Smooth muscle cell (in vitro differentiated cells): ENCODE measurements at regions not wholly inside any gene's neighbourhood (a gene's known extent, or its start where the extent isn't known, plus 50 kb on each side); places are given as distances from the start of the nearest gene placed in this dataset.

Experiments
- DNase-seq: peaks from one replicate; lab custom pipeline; 2025; ENCODE audit not compliant: unreplicated experiment; lab: John Stamatoyannopoulos, UW
- H2AFZ ChIP-seq: fragments of 200-600 bp; sonication (generic); 2 replicates; pipeline ENCODE4 v1.6.0; 2016; ENCODE audit warnings: antibody characterized with exemption, low read depth, mild to moderate bottlenecking
- H3F3A ChIP-seq: fragments of 200-600 bp; sonication (generic); 2 replicates; pipeline ENCODE4 v1.6.0; 2017; ENCODE audit warnings: antibody characterized with exemption, low read depth
- H3K27ac ChIP-seq: fragments of 200-600 bp; sonication (generic); 2 replicates; pipeline ENCODE4 v1.5.1; 2016; ENCODE audit warnings: low read depth, mild to moderate bottlenecking
- H3K27me3 ChIP-seq: fragments of 200-600 bp; sonication (generic); 2 replicates; pipeline ENCODE4 v1.6.1; 2016; ENCODE audit warnings: low read depth, mild to moderate bottlenecking
- H3K36me3 ChIP-seq: fragments of 200-600 bp; sonication (generic); 2 replicates; pipeline ENCODE4 v1.5.1; 2016; ENCODE audit warnings: low read depth
- H3K4me1 ChIP-seq: fragments of 200-600 bp; sonication (generic); 2 replicates; pipeline ENCODE4 v1.5.1; 2016; ENCODE audit warnings: low read depth
- H3K4me2 ChIP-seq: fragments of 200-600 bp; sonication (generic); 2 replicates; pipeline ENCODE4 v1.6.0; 2016; ENCODE audit warnings: mild to moderate bottlenecking
- H3K4me3 ChIP-seq: fragments of 200-600 bp; sonication (generic); 2 replicates; pipeline ENCODE4 v1.5.1; 2016; ENCODE audit warnings: mild to moderate bottlenecking
- H3K79me2 ChIP-seq: fragments of 200-600 bp; sonication (generic); 2 replicates; pipeline ENCODE4 v1.6.0; 2016; ENCODE audit warnings: low read depth, mild to moderate bottlenecking
- H3K9ac ChIP-seq: fragments of 200-600 bp; sonication (generic); 2 replicates; pipeline ENCODE4 v1.6.0; 2016; ENCODE audit warnings: low read depth
- H3K9me3 ChIP-seq: fragments of 200-600 bp; sonication (generic); replicated peaks from 2 replicates; pipeline ENCODE4 v1.5.1; 2016; ENCODE audit warnings: low read depth
- H4K20me1 ChIP-seq: fragments of 200-600 bp; sonication (generic); 2 replicates; pipeline ENCODE4 v1.6.0; 2016; ENCODE audit warnings: low read depth
- WGBS: methylation state at CpG from one replicate; pipeline ENCODE4 v1.1.7; 2016; ENCODE audit warnings: low lambda C conversion rate; 5-methylcytosine and 5-hydroxymethylcytosine counted together
- TF ChIP-seq, protein P1 (sequence below): fragments of 200-600 bp; sonication (generic); IDR thresholded peaks from 2 replicates; pipeline ENCODE4 v1.5.1; 2017; ENCODE audit warnings: borderline replicate concordance, mild to moderate bottlenecking, antibody characterized with exemption; ENCODE audit not compliant: insufficient read depth, poor library complexity, severe bottlenecking

DNA sequence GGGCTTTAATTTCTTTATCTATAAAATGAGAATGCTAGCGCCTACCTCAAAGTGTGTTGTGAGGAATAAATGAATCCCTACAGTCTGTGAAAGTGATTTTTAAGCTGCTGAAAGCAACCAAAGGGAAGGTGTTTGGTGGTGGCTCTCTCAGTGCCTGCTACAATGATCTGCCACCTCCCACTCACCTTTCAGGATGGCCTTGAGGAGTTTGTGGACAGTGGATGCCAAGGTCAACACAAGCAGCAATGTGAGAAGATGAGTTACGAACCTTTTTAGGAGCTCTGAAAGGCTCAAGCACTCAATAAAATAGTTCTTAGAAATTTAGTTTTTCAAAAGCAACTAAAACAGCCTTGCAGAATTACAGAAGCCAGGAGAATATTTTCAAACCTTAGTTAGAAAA lies 176.6 kb upstream of the DPT start:
- H3K27ac ChIP-seq: no peak overlapping the region
- no peaks in the 10 kb centered on the region for H4K20me1 ChIP-seq
- WGBS: 91% methylated on average over 2 of the region's 2 CpGs
- H2AFZ ChIP-seq: no peak overlapping the region
- H3K79me2 ChIP-seq: no peaks in the 10 kb centered on the region
- no peak for DNase-seq
- no peaks in the 10 kb centered on the region for H3K27me3 ChIP-seq
- H3K9me3 ChIP-seq: no peaks in the 10 kb centered on the region
- peaks cover 3% of the 10 kb centered on the region for H3K4me1 ChIP-seq
- H3K4me2 ChIP-seq: no peak overlapping the region
- H3F3A ChIP-seq: peaks cover 4% of the 10 kb centered on the region
- H3K4me3 ChIP-seq: no peak overlapping the region
- TF ChIP-seq, protein P1, sequence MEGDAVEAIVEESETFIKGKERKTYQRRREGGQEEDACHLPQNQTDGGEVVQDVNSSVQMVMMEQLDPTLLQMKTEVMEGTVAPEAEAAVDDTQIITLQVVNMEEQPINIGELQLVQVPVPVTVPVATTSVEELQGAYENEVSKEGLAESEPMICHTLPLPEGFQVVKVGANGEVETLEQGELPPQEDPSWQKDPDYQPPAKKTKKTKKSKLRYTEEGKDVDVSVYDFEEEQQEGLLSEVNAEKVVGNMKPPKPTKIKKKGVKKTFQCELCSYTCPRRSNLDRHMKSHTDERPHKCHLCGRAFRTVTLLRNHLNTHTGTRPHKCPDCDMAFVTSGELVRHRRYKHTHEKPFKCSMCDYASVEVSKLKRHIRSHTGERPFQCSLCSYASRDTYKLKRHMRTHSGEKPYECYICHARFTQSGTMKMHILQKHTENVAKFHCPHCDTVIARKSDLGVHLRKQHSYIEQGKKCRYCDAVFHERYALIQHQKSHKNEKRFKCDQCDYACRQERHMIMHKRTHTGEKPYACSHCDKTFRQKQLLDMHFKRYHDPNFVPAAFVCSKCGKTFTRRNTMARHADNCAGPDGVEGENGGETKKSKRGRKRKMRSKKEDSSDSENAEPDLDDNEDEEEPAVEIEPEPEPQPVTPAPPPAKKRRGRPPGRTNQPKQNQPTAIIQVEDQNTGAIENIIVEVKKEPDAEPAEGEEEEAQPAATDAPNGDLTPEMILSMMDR: no peak
- H3K9ac ChIP-seq: no peak overlapping the region
- no peaks in the 10 kb centered on the region for H3K36me3 ChIP-seq

DNA sequence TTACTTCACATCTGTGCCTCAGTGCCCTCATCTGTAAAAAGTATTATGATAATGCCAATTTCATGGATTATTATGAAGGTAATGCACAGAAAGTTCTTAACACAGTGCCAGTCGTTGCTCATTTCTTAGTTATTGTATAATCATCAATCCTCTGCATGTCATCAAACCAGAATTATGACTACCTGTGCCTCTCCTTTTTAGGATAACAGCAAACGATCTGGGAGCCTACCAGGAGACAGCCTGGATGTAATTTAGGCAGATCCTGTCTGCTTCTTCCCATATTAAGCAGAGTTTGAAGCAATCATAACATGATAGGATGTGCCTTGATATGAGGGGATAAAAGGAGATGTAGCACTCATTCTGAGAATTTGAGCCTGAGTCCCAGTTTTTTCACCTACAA lies 177.4 kb upstream of the DPT start:
- Histone ChIP-seq H3K9ac (no peak overlapping the region), H3K9me3 (no peaks in the 10 kb centered on the region), H3K27me3 (no peaks in the 10 kb centered on the region), H3K36me3 (no peaks in the 10 kb centered on the region), H3K27ac (peak overlapping the region; percentile 16), H3K4me2 (no peak overlapping the region), H3K4me3 (no peak overlapping the region), H4K20me1 (no peaks in the 10 kb centered on the region), H3K4me1 (peaks cover 3% of the 10 kb centered on the region), H3K79me2 (no peaks in the 10 kb centered on the region), H2AFZ (peak overlapping the region; percentile 78), H3F3A (peaks cover 4% of the 10 kb centered on the region)
- 84% methylated on average over 2 of the region's 2 CpGs for WGBS
- TF ChIP-seq, protein P1: no peak
- DNase-seq: no peak

DNA sequence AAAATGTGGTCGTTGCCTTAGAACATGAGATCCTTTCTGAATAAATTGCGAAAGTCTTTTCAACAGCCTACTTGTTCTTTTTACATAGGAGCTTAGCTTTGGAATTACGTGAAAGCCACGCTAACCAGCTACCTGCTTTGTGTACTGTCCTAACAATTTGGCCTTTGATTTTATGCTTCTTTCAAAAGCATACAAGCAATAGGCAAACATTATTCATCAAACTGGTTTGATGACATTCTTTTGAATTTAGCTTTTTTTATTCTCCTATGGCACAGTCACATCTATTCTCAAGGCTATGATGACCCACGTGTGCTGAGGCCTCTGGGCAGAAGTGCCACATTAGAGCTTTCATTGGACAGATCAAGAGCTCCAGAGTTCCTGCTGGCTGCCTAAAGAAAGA lies 178.0 kb upstream of the DPT start:
- Histone ChIP-seq H3K27me3 (no peaks in the 10 kb centered on the region), H3K27ac (peak overlapping the region; percentile 16), H3F3A (peaks cover 4% of the 10 kb centered on the region), H3K9me3 (no peaks in the 10 kb centered on the region), H4K20me1 (no peaks in the 10 kb centered on the region), H3K4me3 (no peak overlapping the region), H3K4me1 (peaks cover 3% of the 10 kb centered on the region), H3K4me2 (no peak overlapping the region), H3K9ac (no peak overlapping the region), H3K79me2 (no peaks in the 10 kb centered on the region), H3K36me3 (no peaks in the 10 kb centered on the region), H2AFZ (peak overlapping the region; percentile 78)
- no peak for DNase-seq
- TF ChIP-seq, protein P1: no peak
- 78% methylated on average over 5 of the region's 5 CpGs for WGBS

DNA sequence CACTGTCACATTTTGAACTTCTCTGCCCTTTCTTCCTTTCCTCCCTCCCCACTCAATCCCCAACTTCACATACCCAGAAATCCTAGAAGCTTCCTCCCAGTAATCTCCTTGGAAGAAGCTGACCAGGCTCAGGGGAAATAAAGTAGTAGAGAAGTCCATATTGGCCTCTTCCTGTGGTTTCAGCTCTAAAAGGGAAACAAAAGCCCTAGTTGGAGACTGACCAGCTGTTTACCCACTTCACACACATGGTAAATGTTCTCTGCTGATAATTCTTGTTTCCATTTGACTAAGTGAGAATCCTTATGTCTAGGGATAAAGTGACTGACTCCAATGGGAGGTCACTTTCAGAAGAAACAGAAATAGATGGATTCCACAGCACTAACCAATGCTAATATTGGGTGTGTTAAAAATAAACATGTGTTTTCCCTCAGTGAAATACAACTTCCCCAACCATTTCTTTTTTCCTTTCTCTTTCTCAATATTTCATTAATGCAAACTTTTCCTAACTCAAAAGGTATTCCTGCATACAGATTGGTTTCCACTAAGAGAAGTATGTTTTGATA lies 178.9 kb upstream of the DPT start:
- no peaks in the 10 kb centered on the region for H3K36me3 ChIP-seq
- peaks cover 3% of the 10 kb centered on the region for H3K4me1 ChIP-seq
- no peak for DNase-seq
- peak overlapping the region; percentile 78 for H2AFZ ChIP-seq
- TF ChIP-seq, protein P1: no peak
- no peak overlapping the region for H3K9ac ChIP-seq
- H3K4me2 ChIP-seq: peak overlapping the region; percentile 3
- no peaks in the 10 kb centered on the region for H3K27me3 ChIP-seq
- H3K4me3 ChIP-seq: no peak overlapping the region
- H3F3A ChIP-seq: peaks cover 4% of the 10 kb centered on the region
- no peaks in the 10 kb centered on the region for H3K9me3 ChIP-seq
- H3K27ac ChIP-seq: no peak overlapping the region
- H4K20me1 ChIP-seq: no peaks in the 10 kb centered on the region
- no peaks in the 10 kb centered on the region for H3K79me2 ChIP-seq
